HEK293T (cell line): ENCODE measurements at regions not wholly inside any gene's neighbourhood (a gene's known extent, or its start where the extent isn't known, plus 50 kb on each side); places are given as distances from the start of the nearest gene placed in this dataset.

Source experiments
- CTCF ChIA-PET: fragments of 350-600 bp; formaldehyde crosslinking; extraction: SDS; loops from one replicate; lab custom pipeline; 2021; ENCODE audit warnings: antibody characterized with exemption, inconsistent platforms; lab: Yijun Ruan, JAX
- POLR2A ChIA-PET: fragments of 350-600 bp; formaldehyde crosslinking; extraction: SDS; loops from one replicate; lab custom pipeline; 2020; ENCODE audit warnings: antibody characterized with exemption, inconsistent platforms; lab: Yijun Ruan, JAX
- DNase-seq: peaks from one replicate; pipeline ENCODE4 v3.0.0; 2012; ENCODE audit warnings: mixed read lengths; ENCODE audit errors: extremely low spot score
- ARNT ChIP-seq: fragments of 450-650 bp; IDR thresholded peaks from 2 replicates; pipeline ENCODE4 v1.6.1; 2017; ENCODE audit warnings: mild to moderate bottlenecking
- ELF4 ChIP-seq: fragments of 450-650 bp; IDR thresholded peaks from 2 replicates; pipeline ENCODE4 v1.6.1; 2017; ENCODE audit warnings: antibody characterized with exemption

- CTCF ChIA-PET, result no interaction called here
- DNase-seq, result no peak
- POLR2A ChIA-PET, result no interaction called here
- no peak for TF ChIP-seq ELF4
- TF ChIP-seq ARNT, result no peak
Measured at GRCh38 chr3:173191611-173192010, 50.6 kb upstream of the SPATA16 start.
